ENCODE measurements at regions not wholly inside any gene's neighbourhood (a gene's known extent, or its start where the extent isn't known, plus 50 kb on each side); places are given as distances from the start of the nearest gene placed in this dataset.

GRCh38 chr4:19266566-19266965, 985.1 kb upstream of the SLIT2 start:
- no peaks in the 10 kb centered on the region for H3K36me3 ChIP-seq
- H3K27me3 ChIP-seq = no peaks in the 10 kb centered on the region
- no peak for TF ChIP-seq CTCF (IDR thresholded peaks at IDR 0.05)
- no peak for TF ChIP-seq POLR2A (IDR thresholded peaks at IDR 0.05)
- no peak for TF ChIP-seq POLR2AphosphoS5 (IDR thresholded peaks at IDR 0.05)
- no peak for TF ChIP-seq EP300 (IDR thresholded peaks at IDR 0.05)
- H3K4me1 ChIP-seq = no peaks in the 10 kb centered on the region
- no peak overlapping the region for H3K4me3 ChIP-seq
- no peak for DNase-seq
- no peak overlapping the region for H3K27ac ChIP-seq
- no peaks in the 10 kb centered on the region for H3K9me3 ChIP-seq
- WGBS, 2 donors = 53 to 85% methylated on average over 2 of the region's 2 CpGs
- no peak for ATAC-seq (ENCODE audit: low FRiP score in 2 of 2)

GRCh38 chr4:19262467-19262866, 989.2 kb upstream of the SLIT2 start:
- ATAC-seq (ENCODE audit: low FRiP score in 2 of 2) (no peak), DNase-seq (no peak)
- no peaks in the 10 kb centered on the region for H3K9me3 ChIP-seq
- no peak overlapping the region for H3K4me3 ChIP-seq
- TF ChIP-seq CTCF (IDR thresholded peaks at IDR 0.05) (no peak), POLR2AphosphoS5 (IDR thresholded peaks at IDR 0.05) (no peak), EP300 (IDR thresholded peaks at IDR 0.05) (no peak), POLR2A (IDR thresholded peaks at IDR 0.05) (no peak)
- H3K27ac ChIP-seq = no peak overlapping the region
- H3K36me3 ChIP-seq = no peaks in the 10 kb centered on the region
- WGBS, 2 donors = 66 to 75% methylated on average over 2 of the region's 2 CpGs
- no peaks in the 10 kb centered on the region for H3K4me1 ChIP-seq
- no peaks in the 10 kb centered on the region for H3K27me3 ChIP-seq

GRCh38 chr4:19260346-19260745, 991.4 kb upstream of the SLIT2 start:
- ATAC-seq (ENCODE audit: low FRiP score in 2 of 2) (no peak), DNase-seq (no peak)
- H3K4me3 ChIP-seq = no peak overlapping the region
- 32 to 44% methylated on average over 2 of the region's 2 CpGs for WGBS, 2 donors
- no peaks in the 10 kb centered on the region for H3K9me3 ChIP-seq
- no peak overlapping the region for H3K27ac ChIP-seq
- H3K4me1 ChIP-seq = no peaks in the 10 kb centered on the region
- TF ChIP-seq POLR2AphosphoS5 (IDR thresholded peaks at IDR 0.05) = no peak
- no peak for TF ChIP-seq CTCF (IDR thresholded peaks at IDR 0.05)
- no peak for TF ChIP-seq EP300 (IDR thresholded peaks at IDR 0.05)
- TF ChIP-seq POLR2A (IDR thresholded peaks at IDR 0.05) = no peak
- no peaks in the 10 kb centered on the region for H3K36me3 ChIP-seq
- H3K27me3 ChIP-seq = no peaks in the 10 kb centered on the region

- Histone ChIP-seq H3K27me3 (no peaks in the 10 kb centered on the region), H3K36me3 (no peaks in the 10 kb centered on the region), H3K27ac (no peak overlapping the region), H3K4me3 (no peak overlapping the region), H3K9me3 (no peaks in the 10 kb centered on the region), H3K4me1 (no peaks in the 10 kb centered on the region)
- ATAC-seq (ENCODE audit: low FRiP score in 2 of 2) (no peak), DNase-seq (no peak)
- TF ChIP-seq POLR2AphosphoS5 (IDR thresholded peaks at IDR 0.05) (no peak), CTCF (IDR thresholded peaks at IDR 0.05) (no peak), POLR2A (IDR thresholded peaks at IDR 0.05) (no peak), EP300 (IDR thresholded peaks at IDR 0.05) (no peak)
- WGBS, 2 donors = 27% methylated on average over 1 of the region's 1 CpG; no CpG with 5 or more reads in 1 of the 2 donors
These were observed 991.8 kb upstream of the SLIT2 start for GRCh38 chr4:19259920-19260319.

- no peak overlapping the region for H3K4me3 ChIP-seq
- no peaks in the 10 kb centered on the region for H3K4me1 ChIP-seq
- ATAC-seq (ENCODE audit: low FRiP score in 2 of 2) (no peak), DNase-seq (no peak)
- H3K27ac ChIP-seq = no peak overlapping the region
- no peak for TF ChIP-seq POLR2A (IDR thresholded peaks at IDR 0.05)
- no peak for TF ChIP-seq CTCF (IDR thresholded peaks at IDR 0.05)
- no peak for TF ChIP-seq EP300 (IDR thresholded peaks at IDR 0.05)
- no peaks in the 10 kb centered on the region for H3K9me3 ChIP-seq
- H3K36me3 ChIP-seq = no peaks in the 10 kb centered on the region
- H3K27me3 ChIP-seq = no peaks in the 10 kb centered on the region
These were observed 994.9 kb upstream of the SLIT2 start for GRCh38 chr4:19256823-19257222.
